GM10266 (cell line): ENCODE measurements at regions not wholly inside any gene's neighbourhood (a gene's known extent, or its start where the extent isn't known, plus 50 kb on each side); places are given as distances from the start of the nearest gene placed in this dataset.
"Not testable (repeated sequence)": the region's sequence is repeated elsewhere in the genome, so short reads cannot be mapped to it uniquely, and the experiment has no call there.

Experiments used
- DNase-seq: peaks from one replicate; pipeline ENCODE4 v3.0.0; 2012; ENCODE audit errors: extremely low spot score
- CTCF ChIP-seq: IDR thresholded peaks from 2 replicates; pipeline ENCODE4 v1.5.1; 2012; ENCODE audit warnings: mild to moderate bottlenecking, low read depth; ENCODE audit not compliant: control insufficient read depth, insufficient read depth; ENCODE audit errors: missing control alignments

GRCh38 chr6:78377056-78377455 lies 490.3 kb upstream of the IRAK1BP1 start:
- no peak for TF ChIP-seq CTCF
- no peak for DNase-seq

GRCh38 chr6:78379982-78380381 lies 487.4 kb upstream of the IRAK1BP1 start:
- no peak for DNase-seq

GRCh38 chr6:78380541-78380940 lies 486.8 kb upstream of the IRAK1BP1 start:
- DNase-seq, result no peak
- TF ChIP-seq CTCF, result no peak

More at GRCh38 chr6:78379982-78380381, 487.4 kb upstream of the IRAK1BP1 start:
- TF ChIP-seq CTCF, result no peak

GRCh38 chr6:78383968-78384367 lies 483.4 kb upstream of the IRAK1BP1 start:
- DNase-seq, result no peak

GRCh38 chr6:78386854-78387253 lies 480.5 kb upstream of the IRAK1BP1 start:
- not testable (repeated sequence) for DNase-seq

More at GRCh38 chr6:78383968-78384367, 483.4 kb upstream of the IRAK1BP1 start:
- TF ChIP-seq CTCF, result no peak

GRCh38 chr6:78390066-78390465 lies 477.3 kb upstream of the IRAK1BP1 start:
- no peak for DNase-seq
- TF ChIP-seq CTCF, result no peak

- TF ChIP-seq CTCF, result no peak
- DNase-seq, result no peak
Measured at GRCh38 chr6:78397499-78397898, 469.9 kb upstream of the IRAK1BP1 start.

GRCh38 chr6:78398292-78398691 lies 469.1 kb upstream of the IRAK1BP1 start:
- DNase-seq, result no peak
- no peak for TF ChIP-seq CTCF
